ENCODE measurements at regions not wholly inside any gene's neighbourhood (a gene's known extent, or its start where the extent isn't known, plus 50 kb on each side); places are given as distances from the start of the nearest gene placed in this dataset.

- TF ChIP-seq ZNF426 (tag by site-specific recombination; IDR thresholded peaks at IDR 0.05): no peak
- TF ChIP-seq PRDM1 (tag by site-specific recombination; IDR thresholded peaks at IDR 0.05): no peak
- no peak for TF ChIP-seq ZNF184 (tag by site-specific recombination; IDR thresholded peaks at IDR 0.05)
- TF ChIP-seq ZNF155 (tag by site-specific recombination; IDR thresholded peaks at IDR 0.05): no peak
- no peak for TF ChIP-seq ZNF214 (tag by site-specific recombination; IDR thresholded peaks at IDR 0.05; ENCODE audit: borderline replicate concordance)
- no peak for TF ChIP-seq HOXA7 (CRISPR knock-in tag; IDR thresholded peaks at IDR 0.05; ENCODE audit: borderline replicate concordance)
- no peak for TF ChIP-seq ZNF248 (tag by site-specific recombination; IDR thresholded peaks at IDR 0.05)
- TF ChIP-seq ZNF112 (tag by site-specific recombination; IDR thresholded peaks at IDR 0.05): no peak
- no peak for TF ChIP-seq KLF17 (tag by site-specific recombination; IDR thresholded peaks at IDR 0.05)
Measured at GRCh38 chr18:55072698-55073097, 113.4 kb upstream of the CCDC68 start (continued).

GRCh38 chr18:55072181-55072580, 112.9 kb upstream of the CCDC68 start:
- Histone ChIP-seq H3K9me3 (ENCODE audit: control insufficient read depth, insufficient read depth, low read depth, low read length) (no peaks in the 10 kb centered on the region), H3K4me1 (ENCODE audit: control insufficient read depth, insufficient read depth, low read length) (no peaks in the 10 kb centered on the region), H3K4me3 (ENCODE audit: low read depth, low read length) (no peak overlapping the region), H3K36me3 (ENCODE audit: control insufficient read depth in 2 of 2, insufficient read depth in 1 of 2, low read length in 2 of 2) (no peaks in the 10 kb centered on the region), H3K27ac (ENCODE audit: extremely low read depth, low read depth, low read length) (no peak overlapping the region)
- ChIA-PET CTCF (interaction anchor here (0.7 kb wide), 1 partner anchor 15 kb away, joined by 3 read pairs; no protein-coding TSS in a partner anchor), POLR2A (no interaction called here)
- TF ChIP-seq ZNF174 (tag by site-specific recombination; IDR thresholded peaks at IDR 0.05) (no peak), INSM2 (tag by site-specific recombination; IDR thresholded peaks at IDR 0.05) (no peak), ZNF366 (tag by site-specific recombination; conservative IDR thresholded peaks at IDR 0.05) (no peak), ZNF155 (tag by site-specific recombination; IDR thresholded peaks at IDR 0.05) (no peak), ZFHX2 (tag by site-specific recombination; conservative IDR thresholded peaks at IDR 0.05) (no peak), GFI1B (tag by site-specific recombination; IDR thresholded peaks at IDR 0.05) (no peak), ZNF148 (tag by site-specific recombination; IDR thresholded peaks at IDR 0.05; ENCODE audit: borderline replicate concordance) (no peak), ZNF202 (tag by site-specific recombination; IDR thresholded peaks at IDR 0.05; ENCODE audit: borderline replicate concordance) (no peak), ZNF654 (tag by site-specific recombination; IDR thresholded peaks at IDR 0.05; ENCODE audit: low read depth) (no peak), ZNF394 (tag by site-specific recombination; IDR thresholded peaks at IDR 0.05; ENCODE audit: borderline replicate concordance) (no peak), ZNF549 (tag by site-specific recombination; IDR thresholded peaks at IDR 0.05) (no peak), ZNF585B (tag by site-specific recombination; IDR thresholded peaks at IDR 0.05) (no peak), ZNF843 (tag by site-specific recombination; IDR thresholded peaks at IDR 0.05) (no peak), ZSCAN16 (tag by site-specific recombination; IDR thresholded peaks at IDR 0.05) (no peak)

All from HEK293 (cell line).